ENCODE measurements at regions not wholly inside any gene's neighbourhood (a gene's known extent, or its start where the extent isn't known, plus 50 kb on each side); places are given as distances from the start of the nearest gene placed in this dataset.

DNA sequence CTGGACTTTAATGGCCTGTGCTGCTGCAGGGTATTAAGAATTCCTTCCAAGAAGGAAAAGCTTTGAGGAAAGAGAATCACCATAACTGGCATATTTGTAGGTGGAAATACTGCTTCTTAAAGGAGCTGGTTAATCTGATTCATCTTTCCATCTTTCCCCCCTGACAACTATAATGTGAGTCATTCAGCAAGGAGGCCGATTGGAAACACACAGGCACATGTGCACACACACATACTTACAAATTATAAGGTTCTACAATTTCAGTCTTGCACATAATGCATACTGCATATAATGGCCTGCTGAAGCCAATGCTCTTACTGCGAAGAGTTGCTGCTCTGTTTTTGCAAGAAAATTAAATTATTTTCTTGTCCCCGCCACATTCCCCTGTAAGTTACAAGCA lies 78.8 kb upstream of the TPP2 start:
- H3K4me1 ChIP-seq, result no peaks in the 10 kb centered on the region
- TF ChIP-seq EP300 (IDR thresholded peaks at IDR 0.05; ENCODE audit: low read depth), result no peak
- no peak for TF ChIP-seq POLR2A (IDR thresholded peaks at IDR 0.05)
- no peak overlapping the region for H3K27ac ChIP-seq
- intact Hi-C loops (cut with DNase I; ENCODE audit: low total_unique reads) (no loop called here), in situ Hi-C loops (cut with MboI; ENCODE audit: low pct_ligation_motif_present in 1 of 4, low pct_unique_long_range_greater_than_20kb in 1 of 4, low sequenced_read_pairs in 3 of 4) (no loop called here)
- no peaks in the 10 kb centered on the region for H3K27me3 ChIP-seq
- no peak for DNase-seq
- 74 to 80% methylated on average over 3 of the region's 3 CpGs for WGBS, 2 donors (ENCODE audit: low coverage in 1 of 2)
- no peaks in the 10 kb centered on the region for H3K9me3 ChIP-seq
- no peak overlapping the region for H3K4me3 ChIP-seq
- no peaks in the 10 kb centered on the region for H3K36me3 ChIP-seq

DNA sequence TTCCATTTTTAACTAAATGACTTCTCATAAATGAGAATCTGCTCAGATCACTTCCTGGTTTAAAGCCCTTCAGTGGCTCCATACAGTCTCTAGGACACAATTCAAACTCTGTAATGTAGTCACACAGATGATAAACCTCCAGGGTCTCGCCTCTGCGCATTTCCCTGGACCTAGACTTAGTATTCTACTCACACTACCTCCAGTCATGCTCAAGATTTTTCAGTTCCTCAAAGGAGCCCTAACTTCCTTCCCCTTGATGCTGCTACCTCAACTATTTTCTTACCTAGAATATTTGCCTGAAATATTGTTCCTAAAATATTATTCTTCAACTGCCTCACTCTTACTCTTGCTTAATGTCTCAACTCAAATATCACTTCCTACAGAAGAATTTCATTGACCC lies 86.7 kb upstream of the TPP2 start:
- intact Hi-C loops (cut with DNase I; ENCODE audit: low total_unique reads) (no loop called here), in situ Hi-C loops (cut with MboI; ENCODE audit: low pct_ligation_motif_present in 1 of 4, low pct_unique_long_range_greater_than_20kb in 1 of 4, low sequenced_read_pairs in 3 of 4) (no loop called here)
- TF ChIP-seq EP300 (IDR thresholded peaks at IDR 0.05; ENCODE audit: low read depth) (no peak), POLR2A (IDR thresholded peaks at IDR 0.05) (no peak), POLR2AphosphoS5 (IDR thresholded peaks at IDR 0.05) (no peak)
- TF ChIP-seq, protein P1, sequence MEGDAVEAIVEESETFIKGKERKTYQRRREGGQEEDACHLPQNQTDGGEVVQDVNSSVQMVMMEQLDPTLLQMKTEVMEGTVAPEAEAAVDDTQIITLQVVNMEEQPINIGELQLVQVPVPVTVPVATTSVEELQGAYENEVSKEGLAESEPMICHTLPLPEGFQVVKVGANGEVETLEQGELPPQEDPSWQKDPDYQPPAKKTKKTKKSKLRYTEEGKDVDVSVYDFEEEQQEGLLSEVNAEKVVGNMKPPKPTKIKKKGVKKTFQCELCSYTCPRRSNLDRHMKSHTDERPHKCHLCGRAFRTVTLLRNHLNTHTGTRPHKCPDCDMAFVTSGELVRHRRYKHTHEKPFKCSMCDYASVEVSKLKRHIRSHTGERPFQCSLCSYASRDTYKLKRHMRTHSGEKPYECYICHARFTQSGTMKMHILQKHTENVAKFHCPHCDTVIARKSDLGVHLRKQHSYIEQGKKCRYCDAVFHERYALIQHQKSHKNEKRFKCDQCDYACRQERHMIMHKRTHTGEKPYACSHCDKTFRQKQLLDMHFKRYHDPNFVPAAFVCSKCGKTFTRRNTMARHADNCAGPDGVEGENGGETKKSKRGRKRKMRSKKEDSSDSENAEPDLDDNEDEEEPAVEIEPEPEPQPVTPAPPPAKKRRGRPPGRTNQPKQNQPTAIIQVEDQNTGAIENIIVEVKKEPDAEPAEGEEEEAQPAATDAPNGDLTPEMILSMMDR (IDR thresholded peaks at IDR 0.05), result no peak
- Histone ChIP-seq H3K27ac (no peak overlapping the region), H3K27me3 (no peaks in the 10 kb centered on the region), H3K36me3 (no peaks in the 10 kb centered on the region), H3K9me3 (no peaks in the 10 kb centered on the region), H3K4me1 (no peaks in the 10 kb centered on the region), H3K4me3 (no peak overlapping the region)
- DNase-seq, result no peak
- WGBS, 2 donors (ENCODE audit: low coverage in 1 of 2), result 70 to 94% methylated on average over 2 of the region's 2 CpGs

DNA sequence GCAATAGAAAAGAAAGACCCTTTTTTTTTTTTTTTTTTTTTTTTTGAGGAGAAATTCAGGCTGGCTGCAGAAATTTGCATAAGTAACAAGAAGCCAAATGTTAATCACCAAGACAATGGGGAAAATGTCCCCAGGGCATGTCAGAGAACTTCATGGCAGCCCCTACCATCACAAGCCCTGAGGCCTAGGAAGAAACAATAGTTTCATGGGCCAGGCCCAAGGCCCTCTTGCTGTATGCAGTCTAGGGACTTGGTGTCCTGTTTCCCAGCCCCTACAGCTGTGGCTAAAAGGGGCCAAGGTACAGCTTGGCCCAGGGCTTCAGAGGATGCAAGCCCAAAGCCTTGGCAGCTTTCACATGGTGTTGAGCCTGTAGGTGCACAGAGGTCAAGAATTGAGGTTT lies 88.4 kb upstream of the TPP2 start:
- Histone ChIP-seq H3K4me3 (no peak overlapping the region), H3K4me1 (no peaks in the 10 kb centered on the region), H3K36me3 (no peaks in the 10 kb centered on the region), H3K9me3 (no peaks in the 10 kb centered on the region), H3K27me3 (no peaks in the 10 kb centered on the region), H3K27ac (no peak overlapping the region)
- intact Hi-C loops (cut with DNase I; ENCODE audit: low total_unique reads) (no loop called here), in situ Hi-C loops (cut with MboI; ENCODE audit: low pct_ligation_motif_present in 1 of 4, low pct_unique_long_range_greater_than_20kb in 1 of 4, low sequenced_read_pairs in 3 of 4) (no loop called here)
- no peak for DNase-seq
- TF ChIP-seq EP300 (IDR thresholded peaks at IDR 0.05; ENCODE audit: low read depth) (no peak), POLR2AphosphoS5 (IDR thresholded peaks at IDR 0.05) (no peak), POLR2A (IDR thresholded peaks at IDR 0.05) (no peak)
- TF ChIP-seq, protein P1 (IDR thresholded peaks at IDR 0.05), result no peak

DNA sequence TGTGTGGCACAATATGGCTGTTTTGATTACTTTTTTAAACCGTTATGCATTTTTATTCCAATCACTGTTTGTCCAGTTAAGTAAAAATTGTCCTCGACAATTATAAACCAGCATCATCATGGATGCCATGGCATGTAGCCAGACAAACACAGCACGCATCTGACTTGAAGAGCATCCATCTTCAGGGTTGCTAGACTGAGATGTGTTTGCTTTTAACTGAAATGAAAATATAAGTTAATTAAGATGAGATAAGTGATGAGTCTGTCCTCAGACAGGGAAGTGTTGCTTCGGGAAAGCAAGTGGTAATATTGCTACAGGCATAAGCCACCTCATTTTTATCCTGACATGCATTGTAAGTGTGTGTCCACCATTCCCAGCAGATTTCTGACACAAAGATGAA lies 92.8 kb upstream of the TPP2 start:
- Histone ChIP-seq H3K4me1 (no peaks in the 10 kb centered on the region), H3K27me3 (no peaks in the 10 kb centered on the region), H3K4me3 (no peak overlapping the region), H3K9me3 (no peaks in the 10 kb centered on the region), H3K36me3 (no peaks in the 10 kb centered on the region), H3K27ac (no peak overlapping the region)
- intact Hi-C loops (cut with DNase I; ENCODE audit: low total_unique reads) (no loop called here), in situ Hi-C loops (cut with MboI; ENCODE audit: low pct_ligation_motif_present in 1 of 4, low pct_unique_long_range_greater_than_20kb in 1 of 4, low sequenced_read_pairs in 3 of 4) (no loop called here)
- 66 to 71% methylated on average over 3 to 4 of the region's 4 CpGs for WGBS, 2 donors (ENCODE audit: low coverage in 1 of 2)
- no peak for DNase-seq
- TF ChIP-seq EP300 (IDR thresholded peaks at IDR 0.05; ENCODE audit: low read depth) (no peak), POLR2AphosphoS5 (IDR thresholded peaks at IDR 0.05) (no peak), POLR2A (IDR thresholded peaks at IDR 0.05) (no peak)

DNA sequence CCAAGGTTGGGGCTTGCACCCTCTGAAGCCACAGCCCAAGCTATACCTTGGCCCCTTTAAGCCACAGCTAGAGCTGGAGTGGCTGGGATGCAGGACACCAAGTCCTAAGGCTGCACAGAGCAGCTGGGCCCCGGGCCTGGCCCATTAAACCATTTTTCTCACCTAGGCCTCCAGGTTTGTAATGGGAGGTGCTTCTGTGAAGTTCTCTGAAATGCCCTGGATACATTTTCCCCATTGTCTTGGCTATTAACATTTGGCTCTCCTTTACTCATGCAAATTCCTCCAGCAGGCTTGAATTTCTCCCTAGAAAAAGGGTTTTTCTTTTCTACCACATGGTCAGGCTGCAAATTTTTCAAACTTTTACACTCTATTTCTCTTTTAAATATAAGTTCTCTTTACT lies 93.8 kb upstream of the FGF14 start:
- intact Hi-C loops (cut with DNase I; ENCODE audit: low total_unique reads) (no loop called here), in situ Hi-C loops (cut with MboI; ENCODE audit: low pct_ligation_motif_present in 1 of 4, low pct_unique_long_range_greater_than_20kb in 1 of 4, low sequenced_read_pairs in 3 of 4) (no loop called here)
- no peak overlapping the region for H3K4me3 ChIP-seq
- no peak for DNase-seq
- H3K36me3 ChIP-seq, result no peaks in the 10 kb centered on the region
- H3K27me3 ChIP-seq, result no peaks in the 10 kb centered on the region
- no peaks in the 10 kb centered on the region for H3K4me1 ChIP-seq
- 9% methylated on average over 1 of the region's 1 CpG; no CpG with 5 or more reads in 1 of the 2 donors for WGBS, 2 donors (ENCODE audit: low coverage in 1 of 2)
- no peak overlapping the region for H3K27ac ChIP-seq
- no peaks in the 10 kb centered on the region for H3K9me3 ChIP-seq
- no peak for TF ChIP-seq POLR2A (IDR thresholded peaks at IDR 0.05)
- no peak for TF ChIP-seq POLR2AphosphoS5 (IDR thresholded peaks at IDR 0.05)
- TF ChIP-seq, protein P1 (IDR thresholded peaks at IDR 0.05), result no peak
- TF ChIP-seq EP300 (IDR thresholded peaks at IDR 0.05; ENCODE audit: low read depth), result no peak
